ENCODE measurements at regions not wholly inside any gene's neighbourhood (a gene's known extent, or its start where the extent isn't known, plus 50 kb on each side); places are given as distances from the start of the nearest gene placed in this dataset.
"Not testable (repeated sequence)": the region's sequence is repeated elsewhere in the genome, so short reads cannot be mapped to it uniquely, and the experiment has no call there.

GRCh38 chr5:138635708-138636107 lies 60.5 kb upstream of the HSPA9 start:
- DNase-seq (ENCODE audit: low read depth), result no peak
- no peak overlapping the region for H3K4me3 ChIP-seq (ENCODE audit: low read depth, low read length)
- no peak for TF ChIP-seq CTCF (conservative IDR thresholded peaks at IDR 0.05; ENCODE audit: low read depth, low read length)

- no peak overlapping the region for H3K4me3 ChIP-seq (ENCODE audit: low read depth, low read length)
- DNase-seq (ENCODE audit: low read depth), result no peak
- TF ChIP-seq CTCF (conservative IDR thresholded peaks at IDR 0.05; ENCODE audit: low read depth, low read length), result no peak
Measured at GRCh38 chr5:138635265-138635664, 60.1 kb upstream of the HSPA9 start.

GRCh38 chr5:138634804-138635203 lies 59.6 kb upstream of the HSPA9 start:
- DNase-seq (ENCODE audit: low read depth); H3K4me3 ChIP-seq (ENCODE audit: low read depth, low read length): not testable (repeated sequence)

GRCh38 chr5:138632900-138633489 lies 57.8 kb upstream of the HSPA9 start:
- H3K4me3 ChIP-seq (ENCODE audit: low read depth, low read length), result no peak overlapping the region
- peak; percentile 20 for DNase-seq (ENCODE audit: low read depth)
- peak; percentile 60 for TF ChIP-seq CTCF (conservative IDR thresholded peaks at IDR 0.05; ENCODE audit: low read depth, low read length)

DNA sequence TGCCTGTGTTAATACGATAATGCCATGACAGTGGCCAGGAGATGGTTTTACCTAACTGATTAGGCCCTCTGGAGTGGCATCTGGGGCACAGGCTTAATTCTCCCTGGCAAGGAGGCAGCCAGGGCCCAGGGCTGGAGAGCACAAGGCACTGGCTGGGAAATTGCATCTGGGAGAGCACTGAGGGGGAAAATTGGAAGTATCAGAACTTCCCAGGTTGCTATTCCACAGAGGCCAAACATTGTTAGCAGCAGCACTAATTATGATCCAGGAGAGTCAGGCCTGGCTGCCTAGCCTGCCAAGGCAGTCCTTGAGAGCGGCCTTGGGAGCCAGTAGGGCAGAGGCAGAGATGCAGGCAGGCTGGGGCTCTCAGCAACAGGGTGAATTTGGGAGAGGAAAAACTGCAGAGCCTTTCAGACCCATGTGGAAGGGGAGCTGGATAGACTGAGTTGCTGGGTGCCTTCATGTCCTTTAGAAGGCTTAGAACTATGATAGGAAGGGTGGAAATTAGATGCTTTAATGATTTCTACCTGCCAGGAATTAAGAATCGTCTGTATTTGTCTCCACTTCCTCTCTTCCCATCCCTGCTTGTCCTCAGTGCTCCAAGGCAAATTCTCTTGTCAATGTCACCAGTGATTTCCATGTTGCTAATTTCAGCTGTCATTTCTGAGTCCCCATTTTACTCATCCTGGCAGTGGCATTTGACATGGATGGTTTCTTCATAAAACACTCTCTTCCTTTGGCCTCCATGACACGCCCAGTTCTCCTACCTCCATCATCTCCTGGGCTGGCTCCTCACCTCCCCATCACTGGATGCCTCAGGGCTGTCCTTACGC lies 56.1 kb upstream of the HSPA9 start:
- H3K4me3 ChIP-seq (ENCODE audit: low read depth, low read length), result no peak overlapping the region
- no peak for DNase-seq (ENCODE audit: low read depth)
- no peak for TF ChIP-seq CTCF (conservative IDR thresholded peaks at IDR 0.05; ENCODE audit: low read depth, low read length)

DNA sequence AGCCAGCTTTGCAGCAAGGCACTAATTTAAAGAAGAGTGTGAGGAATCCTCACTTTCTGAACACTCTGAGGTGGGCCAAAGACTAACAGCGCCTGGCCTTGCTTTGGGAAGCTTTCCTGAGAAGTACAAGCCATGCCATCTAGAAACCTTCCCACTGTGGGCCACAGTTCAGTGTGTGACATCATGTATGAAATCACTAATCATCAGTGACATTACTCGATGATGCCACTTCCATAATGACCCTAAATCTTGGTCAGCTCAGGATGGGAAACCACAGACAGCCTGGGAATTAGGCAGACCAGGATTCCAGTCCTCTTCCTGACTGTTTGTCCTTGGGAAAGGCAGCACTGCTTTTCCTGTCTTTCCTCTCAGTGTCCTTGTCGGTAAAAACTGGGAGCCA lies 54.2 kb upstream of the HSPA9 start:
- no peak for DNase-seq (ENCODE audit: low read depth)

More for the DNA sequence above, 54.2 kb upstream of the HSPA9 start:
- TF ChIP-seq CTCF (conservative IDR thresholded peaks at IDR 0.05; ENCODE audit: low read depth, low read length), result no peak
- H3K4me3 ChIP-seq (ENCODE audit: low read depth, low read length), result no peak overlapping the region
